ENCODE measurements at regions not wholly inside any gene's neighbourhood (a gene's known extent, or its start where the extent isn't known, plus 50 kb on each side); places are given as distances from the start of the nearest gene placed in this dataset.

- no peak overlapping the region for H3K27ac ChIP-seq
- H3K4me3 ChIP-seq: no peak overlapping the region
- no peak for DNase-seq
- no peaks in the 10 kb centered on the region for H3K27me3 ChIP-seq
- H3K36me3 ChIP-seq: no peaks in the 10 kb centered on the region
- 87% methylated on average over 2 of the region's 2 CpGs for WGBS, 2 donors
- TF ChIP-seq POLR2A (IDR thresholded peaks at IDR 0.05) (no peak), EP300 (IDR thresholded peaks at IDR 0.05) (no peak)
- peaks cover 0 to 6% (median 0%) of the 10 kb centered on the region in 4 donors for H3K9me3 ChIP-seq
- intact Hi-C loops (cut with DNase I): no loop called here
- peaks cover 0 to 25% (median 22%) of the 10 kb centered on the region in 4 donors for H3K4me1 ChIP-seq
Measured at GRCh38 chr4:126895988-126896570, 736.7 kb upstream of the INTU start.

- TF ChIP-seq CTCF (IDR thresholded peaks at IDR 0.05) (no peak), POLR2A (IDR thresholded peaks at IDR 0.05) (no peak), EP300 (IDR thresholded peaks at IDR 0.05) (no peak), POLR2AphosphoS5 (IDR thresholded peaks at IDR 0.05) (no peak)
- H3K9me3 ChIP-seq: peaks cover 0 to 6% (median 0%) of the 10 kb centered on the region in 4 donors
- DNase-seq: no peak
- H3K4me3 ChIP-seq: no peak overlapping the region
- no peaks in the 10 kb centered on the region for H3K36me3 ChIP-seq
- no peak overlapping the region for H3K27ac ChIP-seq
- intact Hi-C loops (cut with DNase I): no loop called here
- no peaks in the 10 kb centered on the region for H3K27me3 ChIP-seq
- peaks cover 0 to 24% (median 18%) of the 10 kb centered on the region in 4 donors for H3K4me1 ChIP-seq
- WGBS, 2 donors: 82 to 89% methylated on average over 3 of the region's 3 CpGs
Measured at GRCh38 chr4:126897038-126897437, 735.7 kb upstream of the INTU start.

GRCh38 chr4:126898815-126899214 lies 733.9 kb upstream of the INTU start:
- Histone ChIP-seq H3K27ac (peak overlapping the region; percentile 41 to 78 (median 72)), H3K36me3 (no peaks in the 10 kb centered on the region), H3K4me3 (no peak overlapping the region), H3K4me1 (peaks cover 0 to 24% (median 18%) of the 10 kb centered on the region in 4 donors), H3K27me3 (no peaks in the 10 kb centered on the region), H3K9me3 (peaks cover 0 to 6% (median 0%) of the 10 kb centered on the region in 4 donors)
- no peak for TF ChIP-seq CTCF (IDR thresholded peaks at IDR 0.05)
- no peak for TF ChIP-seq EP300 (IDR thresholded peaks at IDR 0.05)
- no peak for TF ChIP-seq POLR2AphosphoS5 (IDR thresholded peaks at IDR 0.05)
- no peak for TF ChIP-seq POLR2A (IDR thresholded peaks at IDR 0.05)
- intact Hi-C loops (cut with DNase I): no loop called here
- WGBS, 2 donors: 88 to 95% methylated on average over 1 of the region's 1 CpG
- no peak for DNase-seq

GRCh38 chr4:126899331-126899801 lies 733.4 kb upstream of the INTU start:
- Histone ChIP-seq H3K27me3 (no peaks in the 10 kb centered on the region), H3K4me3 (no peak overlapping the region), H3K27ac (peak overlapping the region; percentile 41 to 78 (median 72)), H3K9me3 (peaks cover 0 to 6% (median 0%) of the 10 kb centered on the region in 4 donors), H3K4me1 (peaks cover 0 to 24% (median 18%) of the 10 kb centered on the region in 4 donors), H3K36me3 (no peaks in the 10 kb centered on the region)
- intact Hi-C loops (cut with DNase I): no loop called here
- no peak for DNase-seq
- WGBS, 2 donors: 48 to 62% methylated on average over 2 of the region's 2 CpGs
- no peak for TF ChIP-seq POLR2A (IDR thresholded peaks at IDR 0.05)
- peak in 1 of 4 donors; percentile 38 for TF ChIP-seq EP300 (IDR thresholded peaks at IDR 0.05)
- peak in 3 of 4 donors; percentile 14 to 23 (median 16) for TF ChIP-seq POLR2AphosphoS5 (IDR thresholded peaks at IDR 0.05)

GRCh38 chr4:126906466-126906865 lies 726.3 kb upstream of the INTU start:
- H3K27me3 ChIP-seq: no peaks in the 10 kb centered on the region
- no peak for DNase-seq
- TF ChIP-seq EP300 (IDR thresholded peaks at IDR 0.05): no peak
- no peak for TF ChIP-seq POLR2A (IDR thresholded peaks at IDR 0.05)
- no peak for TF ChIP-seq POLR2AphosphoS5 (IDR thresholded peaks at IDR 0.05)
- TF ChIP-seq CTCF (IDR thresholded peaks at IDR 0.05): no peak
- no peaks in the 10 kb centered on the region for H3K36me3 ChIP-seq
- H3K4me1 ChIP-seq: no peaks in the 10 kb centered on the region
- no peak overlapping the region for H3K4me3 ChIP-seq
- WGBS, 2 donors: 58 to 69% methylated on average over 3 of the region's 3 CpGs
- H3K27ac ChIP-seq: no peak overlapping the region
- no peaks in the 10 kb centered on the region for H3K9me3 ChIP-seq
- intact Hi-C loops (cut with DNase I): no loop called here
